ENCODE measurements at regions not wholly inside any gene's neighbourhood (a gene's known extent, or its start where the extent isn't known, plus 50 kb on each side); places are given as distances from the start of the nearest gene placed in this dataset.

DNA sequence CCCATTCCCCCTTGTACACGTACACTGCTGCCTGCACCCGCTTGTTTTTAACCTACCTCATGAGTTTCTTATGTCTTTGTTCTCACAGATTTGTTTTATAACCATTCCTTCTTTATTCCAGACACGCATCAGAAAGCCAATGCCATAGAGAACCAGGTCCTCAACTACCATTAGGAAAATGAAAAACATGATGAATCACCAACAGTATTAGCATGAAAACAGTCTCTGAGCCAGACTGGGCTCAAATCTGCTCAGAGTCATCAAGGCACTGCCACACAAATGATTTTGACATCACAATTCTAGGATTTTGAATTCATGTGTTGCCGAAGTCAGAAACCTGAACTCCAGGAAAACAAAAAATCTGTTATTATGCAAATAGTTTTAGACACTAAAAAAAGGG, 394.1 kb upstream of the GRIA1 start:
- no peaks in the 10 kb centered on the region for H3K36me3 Mint-ChIP-seq (ENCODE audit: insufficient read depth)
- no peaks in the 10 kb centered on the region for H3K27me3 Mint-ChIP-seq
- H3K9me3 Mint-ChIP-seq: peaks cover 14% of the 10 kb centered on the region
- H3K4me3 Mint-ChIP-seq: no peak overlapping the region
- no peak overlapping the region for H3K27ac Mint-ChIP-seq (ENCODE audit: low read depth)
- no peaks in the 10 kb centered on the region for H3K4me1 Mint-ChIP-seq
- ATAC-seq (replicated peaks; ENCODE audit: extremely low read depth, poor library complexity, severe bottlenecking) (no peak), DNase-seq (ENCODE audit: low spot score in 2 of 2) (no peak)

DNA sequence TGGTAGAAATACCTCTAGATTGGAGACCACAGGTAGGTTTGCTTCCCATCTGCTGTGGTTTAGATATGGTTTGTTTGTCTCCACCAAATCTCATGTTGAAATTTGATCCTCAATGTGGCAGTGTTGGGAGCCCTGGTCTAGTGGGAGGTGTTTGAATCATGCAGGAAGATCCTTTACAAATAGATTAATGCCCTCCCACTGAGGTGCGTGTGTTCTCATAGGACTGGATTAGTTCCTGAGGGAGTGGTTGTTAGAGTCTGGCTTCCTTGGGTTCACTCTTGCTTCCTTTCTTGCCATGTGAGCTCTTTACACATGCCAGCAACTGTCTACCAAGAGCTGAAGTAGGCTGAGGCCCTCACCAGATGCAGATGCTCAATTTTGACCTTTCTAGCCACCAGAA, 391.1 kb upstream of the GRIA1 start:
- no peaks in the 10 kb centered on the region for H3K36me3 Mint-ChIP-seq (ENCODE audit: insufficient read depth)
- ATAC-seq (replicated peaks; ENCODE audit: extremely low read depth, poor library complexity, severe bottlenecking) (no peak), DNase-seq (ENCODE audit: low spot score in 2 of 2) (no peak)
- no peaks in the 10 kb centered on the region for H3K27me3 Mint-ChIP-seq
- H3K27ac Mint-ChIP-seq (ENCODE audit: low read depth): no peak overlapping the region
- H3K4me3 Mint-ChIP-seq: no peak overlapping the region
- H3K9me3 Mint-ChIP-seq: peaks cover 12% of the 10 kb centered on the region
- no peaks in the 10 kb centered on the region for H3K4me1 Mint-ChIP-seq

DNA sequence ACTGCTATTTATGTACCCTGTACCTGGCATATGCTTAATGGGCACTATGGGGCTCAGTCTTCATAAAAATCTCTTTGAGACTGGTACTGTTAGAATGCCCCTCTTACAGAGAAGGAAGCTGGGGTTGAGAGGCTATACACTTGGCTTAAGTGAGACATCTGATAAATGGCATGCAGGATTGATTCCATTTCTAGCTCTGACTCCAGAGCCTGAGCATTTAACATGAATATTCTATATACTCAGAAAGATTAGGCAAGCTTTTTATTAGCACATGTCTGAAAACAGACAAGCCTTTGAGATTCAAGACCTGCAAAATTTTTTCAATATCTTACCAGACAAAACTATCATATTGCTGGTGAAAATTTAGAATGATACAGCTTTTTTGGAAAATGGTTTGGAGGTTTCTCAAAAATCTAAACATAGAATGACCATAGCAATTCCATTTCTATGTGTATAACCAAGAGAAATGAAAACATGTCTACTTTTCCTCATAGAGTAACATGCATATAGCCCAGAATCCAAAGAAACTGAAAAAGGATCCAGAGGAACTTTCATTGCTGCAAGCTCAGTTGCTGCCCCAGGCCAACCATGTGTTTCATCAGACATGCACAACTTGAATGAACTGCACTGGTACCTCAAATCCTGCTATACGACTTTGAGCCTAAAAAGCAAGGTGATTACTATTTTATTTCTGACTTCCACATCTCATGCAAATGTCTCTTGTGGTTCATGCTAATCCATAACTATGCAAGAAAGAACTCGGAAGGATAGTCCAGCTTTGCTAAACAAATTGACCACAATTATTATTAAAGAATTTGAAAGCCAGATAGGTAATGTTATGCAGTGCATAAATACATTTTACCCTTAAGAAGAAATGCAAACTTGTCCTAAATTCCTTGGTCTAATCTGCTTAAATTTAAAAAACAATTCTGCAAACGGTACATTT, 389.0 kb upstream of the GRIA1 start:
- H3K36me3 Mint-ChIP-seq (ENCODE audit: insufficient read depth): no peaks in the 10 kb centered on the region
- no peak for DNase-seq (ENCODE audit: low spot score in 2 of 2)
- no peak overlapping the region for H3K27ac Mint-ChIP-seq (ENCODE audit: low read depth)
- H3K9me3 Mint-ChIP-seq: peaks cover 6% of the 10 kb centered on the region
- H3K4me3 Mint-ChIP-seq: no peak overlapping the region
- H3K4me1 Mint-ChIP-seq: no peaks in the 10 kb centered on the region
- H3K27me3 Mint-ChIP-seq: no peaks in the 10 kb centered on the region
- ATAC-seq (replicated peaks; ENCODE audit: extremely low read depth, poor library complexity, severe bottlenecking): no peak

DNA sequence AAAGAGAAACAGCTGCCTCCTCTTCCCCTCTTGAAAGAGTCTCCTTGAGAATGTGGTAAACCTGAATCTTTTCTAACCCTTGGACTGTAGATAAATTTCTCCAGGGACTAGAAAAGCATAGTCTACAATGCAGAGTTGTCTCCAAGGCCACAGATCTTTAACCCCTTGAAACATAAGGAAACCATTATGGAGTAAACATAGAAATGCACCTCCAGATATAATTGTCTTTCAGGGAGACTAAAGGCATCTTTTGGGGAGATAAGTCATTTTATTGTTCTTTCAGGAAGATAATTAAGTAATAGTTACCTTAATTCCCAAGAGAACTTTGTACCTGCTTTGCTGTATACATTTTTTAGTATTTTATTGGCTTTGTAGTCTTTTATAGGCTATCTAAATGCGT, 373.6 kb upstream of the GRIA1 start:
- ATAC-seq (replicated peaks; ENCODE audit: extremely low read depth, poor library complexity, severe bottlenecking): no peak
- Mint-ChIP-seq H3K4me1 (no peaks in the 10 kb centered on the region), H3K36me3 (ENCODE audit: insufficient read depth) (no peaks in the 10 kb centered on the region), H3K4me3 (no peak overlapping the region), H3K27ac (ENCODE audit: low read depth) (no peak overlapping the region), H3K27me3 (no peaks in the 10 kb centered on the region), H3K9me3 (peaks cover 14% of the 10 kb centered on the region)
- DNase-seq (ENCODE audit: low spot score in 2 of 2): no peak

DNA sequence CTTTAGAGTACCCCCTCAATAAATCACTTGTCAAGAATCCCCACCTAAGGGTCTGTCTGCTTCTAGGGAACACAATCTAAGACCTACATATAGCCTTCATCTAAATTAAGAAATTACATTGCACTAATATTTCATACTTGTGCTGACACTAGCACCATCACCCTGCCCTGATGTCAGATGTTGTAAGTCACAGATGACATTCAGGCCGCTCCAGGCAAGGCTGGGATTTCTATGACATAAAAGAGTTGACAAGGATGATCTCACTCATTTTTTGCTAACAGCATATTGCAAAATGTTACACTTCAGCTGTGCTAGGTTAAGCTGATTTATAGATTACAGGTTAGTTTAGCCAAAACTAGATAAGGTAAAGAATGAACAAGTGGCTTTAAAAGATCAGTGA, 372.5 kb upstream of the GRIA1 start:
- H3K27ac Mint-ChIP-seq (ENCODE audit: low read depth): no peak overlapping the region

DNA sequence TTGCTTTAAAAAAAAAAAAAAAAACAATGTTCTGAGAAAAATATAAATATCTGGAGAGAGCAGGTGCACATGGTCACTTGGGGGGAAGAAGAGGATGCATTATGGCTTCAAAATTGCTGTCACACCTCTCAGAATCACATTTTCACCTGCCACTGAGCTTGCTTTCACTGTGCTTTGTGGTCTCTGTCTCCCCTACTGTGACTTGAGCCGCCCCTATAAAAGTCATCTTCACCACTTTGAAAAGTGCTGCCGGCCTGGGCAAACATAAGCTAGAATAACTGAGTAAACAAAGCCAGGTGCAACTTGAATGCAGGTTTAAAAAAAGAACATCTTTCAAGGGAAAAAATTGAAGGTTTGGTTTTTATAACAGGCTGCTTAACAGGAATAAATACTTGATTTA, 368.1 kb upstream of the GRIA1 start:
- no peaks in the 10 kb centered on the region for H3K27me3 Mint-ChIP-seq

More for the DNA sequence above, 372.5 kb upstream of the GRIA1 start:
- H3K4me1 Mint-ChIP-seq: no peaks in the 10 kb centered on the region
- no peaks in the 10 kb centered on the region for H3K36me3 Mint-ChIP-seq (ENCODE audit: insufficient read depth)
- ATAC-seq (replicated peaks; ENCODE audit: extremely low read depth, poor library complexity, severe bottlenecking) (no peak), DNase-seq (ENCODE audit: low spot score in 2 of 2) (no peak)
- no peaks in the 10 kb centered on the region for H3K27me3 Mint-ChIP-seq
- no peak overlapping the region for H3K4me3 Mint-ChIP-seq
- peaks cover 14% of the 10 kb centered on the region for H3K9me3 Mint-ChIP-seq

DNA sequence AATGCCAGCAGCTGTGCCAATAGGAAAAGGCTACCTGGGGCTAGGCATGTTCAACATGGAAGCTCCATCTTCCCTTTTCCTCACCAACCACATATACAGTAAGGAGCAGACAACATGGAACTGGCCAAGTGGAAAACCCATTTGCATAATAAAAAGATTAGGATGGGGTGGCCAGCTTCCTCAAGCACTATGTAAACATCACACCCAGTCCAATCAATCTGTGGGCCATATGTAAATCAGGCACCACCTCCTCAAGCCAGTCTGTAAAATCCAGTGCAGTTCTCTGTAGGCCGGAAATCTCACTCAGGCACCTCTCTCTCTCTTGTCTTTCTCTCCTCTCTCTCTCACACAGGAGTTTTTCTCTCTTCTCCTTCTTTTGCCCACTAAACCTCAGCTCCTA, 360.2 kb upstream of the GRIA1 start:
- no peak overlapping the region for H3K4me3 Mint-ChIP-seq
- no peaks in the 10 kb centered on the region for H3K36me3 Mint-ChIP-seq (ENCODE audit: insufficient read depth)
- no peak overlapping the region for H3K27ac Mint-ChIP-seq (ENCODE audit: low read depth)
- ATAC-seq (replicated peaks; ENCODE audit: extremely low read depth, poor library complexity, severe bottlenecking): no peak
- H3K9me3 Mint-ChIP-seq: peaks cover 12% of the 10 kb centered on the region
- DNase-seq (ENCODE audit: low spot score in 2 of 2): no peak
- no peaks in the 10 kb centered on the region for H3K27me3 Mint-ChIP-seq
- no peaks in the 10 kb centered on the region for H3K4me1 Mint-ChIP-seq

More for the DNA sequence above, 368.1 kb upstream of the GRIA1 start:
- no peak overlapping the region for H3K4me3 Mint-ChIP-seq
- peaks cover 14% of the 10 kb centered on the region for H3K9me3 Mint-ChIP-seq
- DNase-seq (ENCODE audit: low spot score in 2 of 2): no peak
- H3K36me3 Mint-ChIP-seq (ENCODE audit: insufficient read depth): no peaks in the 10 kb centered on the region
- H3K4me1 Mint-ChIP-seq: no peaks in the 10 kb centered on the region
- ATAC-seq (replicated peaks; ENCODE audit: extremely low read depth, poor library complexity, severe bottlenecking): no peak
- H3K27ac Mint-ChIP-seq (ENCODE audit: low read depth): no peak overlapping the region

DNA sequence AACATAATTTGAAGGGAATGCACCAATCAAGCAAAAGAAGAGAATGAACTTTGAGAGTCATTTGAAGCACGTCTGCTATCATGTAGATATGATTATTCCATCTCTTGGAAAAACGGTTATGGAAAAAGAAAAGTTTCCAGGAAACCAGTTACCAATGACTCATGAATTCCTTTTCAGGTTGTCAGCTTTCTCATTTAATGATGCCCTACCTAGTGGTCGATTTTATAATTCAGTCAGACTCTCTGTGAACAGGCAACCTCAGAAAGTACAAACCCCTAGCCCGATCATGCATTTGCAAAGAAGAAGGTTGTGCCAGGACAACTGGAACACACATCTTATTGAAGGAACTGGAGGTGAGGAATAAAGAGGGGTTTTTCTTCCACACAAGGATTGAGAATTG, 355.1 kb upstream of the GRIA1 start:
- no peak for DNase-seq (ENCODE audit: low spot score in 2 of 2)

DNA sequence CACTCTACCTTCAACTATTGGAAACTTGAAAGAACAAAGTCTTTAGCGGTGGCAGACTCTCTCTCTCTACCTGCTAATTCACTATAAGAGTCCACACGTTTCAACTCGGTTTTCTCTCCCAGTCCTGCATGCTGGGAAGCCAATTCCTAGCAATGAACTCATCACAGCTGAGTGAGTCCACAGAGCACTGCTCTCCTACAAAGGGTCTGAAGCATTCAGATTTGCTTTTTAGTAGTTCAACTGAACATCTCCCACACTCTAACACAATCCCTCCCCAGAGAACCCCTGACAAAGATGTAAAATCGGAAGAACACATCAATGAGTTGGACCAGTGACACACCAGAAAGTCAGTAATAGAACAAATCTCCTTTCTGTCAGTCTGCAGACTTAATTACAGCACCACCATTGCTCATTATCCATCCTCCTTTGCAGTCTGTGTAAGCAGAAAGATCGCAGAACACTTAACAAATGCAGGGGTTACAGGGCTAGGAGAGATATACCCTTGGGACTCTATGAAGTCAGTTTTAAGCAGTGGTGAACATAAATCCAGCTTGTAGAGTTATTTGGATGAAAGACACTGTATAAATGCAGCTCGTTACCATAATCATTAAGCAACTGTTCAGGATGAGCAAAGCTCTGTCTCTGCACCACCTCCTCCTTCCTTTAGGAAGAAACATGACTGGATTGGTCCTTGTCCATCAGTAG, 353.4 kb upstream of the GRIA1 start:
- H3K36me3 Mint-ChIP-seq (ENCODE audit: insufficient read depth): no peaks in the 10 kb centered on the region
- peaks cover 11% of the 10 kb centered on the region for H3K9me3 Mint-ChIP-seq
- H3K4me3 Mint-ChIP-seq: no peak overlapping the region
- no peak overlapping the region for H3K27ac Mint-ChIP-seq (ENCODE audit: low read depth)
- ATAC-seq (replicated peaks; ENCODE audit: extremely low read depth, poor library complexity, severe bottlenecking) (no peak), DNase-seq (ENCODE audit: low spot score in 2 of 2) (no peak)
- H3K27me3 Mint-ChIP-seq: no peaks in the 10 kb centered on the region
- H3K4me1 Mint-ChIP-seq: no peaks in the 10 kb centered on the region

More for the DNA sequence above, 355.1 kb upstream of the GRIA1 start:
- no peak overlapping the region for H3K4me3 Mint-ChIP-seq
- no peak overlapping the region for H3K27ac Mint-ChIP-seq (ENCODE audit: low read depth)
- ATAC-seq (replicated peaks; ENCODE audit: extremely low read depth, poor library complexity, severe bottlenecking): no peak
- H3K9me3 Mint-ChIP-seq: peaks cover 18% of the 10 kb centered on the region
- H3K27me3 Mint-ChIP-seq: no peaks in the 10 kb centered on the region
- no peaks in the 10 kb centered on the region for H3K36me3 Mint-ChIP-seq (ENCODE audit: insufficient read depth)
- H3K4me1 Mint-ChIP-seq: no peaks in the 10 kb centered on the region

DNA sequence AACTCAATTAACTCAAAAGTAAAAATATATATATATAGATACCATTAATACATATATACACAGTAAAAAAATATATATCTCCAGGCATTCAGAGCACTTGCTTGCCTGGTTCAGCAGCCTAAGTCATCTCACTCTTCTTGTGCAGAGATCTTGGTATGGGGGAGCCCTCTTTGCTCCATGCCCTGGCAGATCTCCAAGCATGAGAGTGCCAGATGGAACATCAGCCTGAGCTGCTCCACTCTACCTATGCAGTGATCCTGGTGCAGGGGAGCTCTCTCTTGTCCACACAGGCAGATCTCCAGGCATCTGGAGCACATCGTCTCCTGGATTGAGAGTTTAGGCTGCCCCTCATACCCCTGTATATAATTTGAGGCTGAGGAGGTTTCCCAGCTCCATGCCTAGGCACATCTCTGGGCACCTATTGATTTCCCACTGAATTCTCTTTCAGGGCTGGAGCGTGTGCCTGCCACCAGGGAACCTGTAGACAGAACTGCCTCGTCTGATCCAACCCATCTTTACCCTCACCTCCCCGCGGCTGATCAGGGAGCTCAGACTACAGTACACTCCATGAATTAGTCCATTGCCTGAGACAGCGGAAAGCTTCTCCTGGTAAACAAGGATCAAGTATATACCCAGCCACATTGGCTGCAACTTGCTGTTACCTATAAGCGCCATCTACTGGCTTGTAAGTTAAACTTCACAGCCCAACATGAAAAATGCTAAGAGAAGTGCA, 342.4 kb upstream of the GRIA1 start:
- no peak overlapping the region for H3K27ac Mint-ChIP-seq (ENCODE audit: low read depth)
- H3K4me1 Mint-ChIP-seq: no peaks in the 10 kb centered on the region
- no peak overlapping the region for H3K4me3 Mint-ChIP-seq
- H3K27me3 Mint-ChIP-seq: no peaks in the 10 kb centered on the region
- no peaks in the 10 kb centered on the region for H3K36me3 Mint-ChIP-seq (ENCODE audit: insufficient read depth)
- ATAC-seq (replicated peaks; ENCODE audit: extremely low read depth, poor library complexity, severe bottlenecking) (no peak), DNase-seq (ENCODE audit: low spot score in 2 of 2) (no peak)
- H3K9me3 Mint-ChIP-seq: peaks cover 18% of the 10 kb centered on the region

DNA sequence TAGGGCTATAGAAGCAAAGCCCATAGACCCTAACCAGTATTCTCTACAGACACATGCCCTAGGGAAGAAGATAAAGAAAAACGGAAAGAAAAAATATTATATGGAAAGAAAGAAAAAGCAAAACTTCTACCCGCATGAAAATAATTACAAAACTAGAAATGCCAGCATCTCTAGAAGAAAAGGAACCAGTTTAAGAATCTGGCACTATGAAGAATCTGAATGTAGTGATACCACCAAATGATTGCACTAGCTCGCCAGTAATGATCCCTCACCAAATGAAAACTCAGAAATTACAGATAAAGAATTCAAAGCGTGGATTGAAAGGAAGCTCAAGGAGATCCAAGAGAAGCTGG, 341.9 kb upstream of the GRIA1 start:
- ATAC-seq (replicated peaks; ENCODE audit: extremely low read depth, poor library complexity, severe bottlenecking) (no peak), DNase-seq (ENCODE audit: low spot score in 2 of 2) (no peak)
- H3K27ac Mint-ChIP-seq (ENCODE audit: low read depth): no peak overlapping the region
- H3K36me3 Mint-ChIP-seq (ENCODE audit: insufficient read depth): no peaks in the 10 kb centered on the region
- H3K4me1 Mint-ChIP-seq: no peaks in the 10 kb centered on the region
- no peak overlapping the region for H3K4me3 Mint-ChIP-seq
- H3K9me3 Mint-ChIP-seq: peaks cover 16% of the 10 kb centered on the region
- no peaks in the 10 kb centered on the region for H3K27me3 Mint-ChIP-seq

DNA sequence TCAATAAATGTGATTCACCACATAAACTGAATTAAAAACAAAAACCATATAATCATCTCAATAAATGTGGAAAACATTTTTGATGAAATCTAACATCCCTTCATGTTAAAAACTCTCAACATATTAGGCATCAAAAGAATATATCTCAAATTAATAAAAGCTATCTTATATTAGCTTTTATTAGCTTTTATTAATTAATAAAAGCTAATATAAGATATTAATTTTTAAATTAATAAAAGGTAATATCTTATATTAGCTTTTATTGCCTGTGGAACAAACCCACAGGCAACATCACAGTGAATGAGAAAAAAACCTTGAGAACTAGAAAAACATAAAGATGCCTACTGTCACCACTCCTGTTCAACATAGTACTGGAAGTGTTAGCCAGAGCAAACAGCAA, 338.9 kb upstream of the GRIA1 start:
- no peak overlapping the region for H3K4me3 Mint-ChIP-seq
- H3K9me3 Mint-ChIP-seq: peaks cover 6% of the 10 kb centered on the region
- DNase-seq (ENCODE audit: low spot score in 2 of 2): no peak
- no peak overlapping the region for H3K27ac Mint-ChIP-seq (ENCODE audit: low read depth)
- no peak for ATAC-seq (replicated peaks; ENCODE audit: extremely low read depth, poor library complexity, severe bottlenecking)
- no peaks in the 10 kb centered on the region for H3K4me1 Mint-ChIP-seq
- H3K36me3 Mint-ChIP-seq (ENCODE audit: insufficient read depth): no peaks in the 10 kb centered on the region
- no peaks in the 10 kb centered on the region for H3K27me3 Mint-ChIP-seq
